ENCODE measurements at regions not wholly inside any gene's neighbourhood (a gene's known extent, or its start where the extent isn't known, plus 50 kb on each side); places are given as distances from the start of the nearest gene placed in this dataset.
"Not testable (repeated sequence)": the region's sequence is repeated elsewhere in the genome, so short reads cannot be mapped to it uniquely, and the experiment has no call there.

GRCh38 chr2:193219413-193219812 lies 1024.7 kb upstream of the TMEFF2 start:
- DNase-seq, result no peak

DNA sequence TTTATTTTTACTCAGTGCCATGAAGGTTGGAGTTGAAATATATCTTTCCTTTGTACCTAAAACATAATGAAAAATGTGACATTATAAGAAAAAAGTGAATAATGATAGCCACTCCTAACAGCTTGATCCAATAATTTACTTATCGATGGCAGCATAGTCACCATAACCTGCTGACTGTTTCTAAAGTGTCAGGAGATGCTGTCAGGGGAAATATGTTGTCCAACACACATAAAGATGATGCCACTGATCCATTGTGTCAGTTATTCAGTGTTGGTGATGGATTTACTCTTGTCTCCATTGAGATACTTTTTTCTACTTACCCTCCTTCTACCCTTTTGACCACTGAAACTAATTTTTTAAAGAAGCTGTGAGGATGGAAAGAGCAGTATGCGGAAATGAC lies 1006.9 kb upstream of the TMEFF2 start:
- DNase-seq, result no peak

DNA sequence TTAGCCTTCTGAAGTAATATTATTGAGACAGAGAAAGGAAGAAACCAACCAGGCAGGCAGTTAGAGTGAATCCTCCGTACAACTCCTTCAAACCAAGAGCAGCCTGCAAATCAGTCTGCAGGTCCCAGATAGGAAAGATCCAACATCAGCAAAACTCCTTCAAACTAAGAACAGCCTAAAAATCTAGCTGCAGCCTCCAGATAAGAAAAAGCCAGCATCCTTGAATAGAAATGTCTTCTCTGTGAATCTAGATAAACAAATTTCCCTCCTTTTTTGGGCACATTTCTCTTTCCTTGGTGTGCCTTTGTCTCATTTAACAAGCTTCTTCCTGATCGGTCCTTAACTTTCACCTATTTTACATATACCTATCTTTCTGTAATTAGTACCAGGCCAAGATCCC lies 1004.6 kb upstream of the TMEFF2 start:
- DNase-seq, result no peak

DNA sequence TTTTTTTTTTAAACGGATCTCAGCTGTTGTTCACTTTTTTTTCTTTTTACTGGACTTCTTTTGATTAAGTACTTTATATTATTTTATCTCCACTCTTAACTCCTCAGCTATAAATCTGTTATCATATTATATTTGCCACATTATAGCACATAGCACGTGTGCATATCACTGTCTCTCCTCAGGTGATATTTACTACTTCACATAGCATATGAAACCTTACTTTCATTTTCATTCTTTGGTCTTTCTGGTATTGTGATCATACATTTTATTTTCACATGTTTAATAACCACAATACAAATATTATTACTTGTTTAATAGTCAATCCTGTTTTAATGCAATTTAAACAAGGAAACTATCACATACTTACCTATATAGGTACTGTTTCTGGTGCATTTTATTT lies 993.1 kb upstream of the TMEFF2 start:
- no peak for DNase-seq

GRCh38 chr2:193170981-193171380 lies 976.2 kb upstream of the TMEFF2 start:
- not testable (repeated sequence) for DNase-seq

GRCh38 chr2:193156480-193156879 lies 961.7 kb upstream of the TMEFF2 start:
- DNase-seq, result no peak

DNA sequence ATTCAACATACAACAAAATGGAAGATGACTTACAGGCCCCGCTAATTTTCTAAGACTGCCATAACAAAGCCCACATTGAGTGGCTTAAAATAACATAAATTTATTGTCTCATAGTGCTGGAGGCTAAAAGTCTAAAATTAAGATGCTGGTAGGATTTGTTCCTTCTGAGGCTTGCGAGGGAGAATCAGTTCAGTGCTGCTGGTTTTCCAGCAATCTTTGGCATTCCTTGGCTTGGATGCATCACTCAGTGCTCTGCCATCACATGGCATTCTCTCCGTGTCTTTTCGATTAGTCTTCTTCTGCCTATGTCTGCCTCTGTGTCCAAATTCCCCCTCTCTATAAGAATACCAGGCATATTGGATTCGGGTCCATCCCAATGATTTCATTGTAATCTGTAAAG lies 959.3 kb upstream of the TMEFF2 start:
- DNase-seq, result no peak

GRCh38 chr2:193153576-193153975 lies 958.8 kb upstream of the TMEFF2 start:
- DNase-seq, result no peak

- DNase-seq, result not testable (repeated sequence)
Observed at GRCh38 chr2:193142467-193142866, 947.7 kb upstream of the TMEFF2 start.

GRCh38 chr2:193141998-193142397 lies 947.3 kb upstream of the TMEFF2 start:
- no peak for DNase-seq

DNA sequence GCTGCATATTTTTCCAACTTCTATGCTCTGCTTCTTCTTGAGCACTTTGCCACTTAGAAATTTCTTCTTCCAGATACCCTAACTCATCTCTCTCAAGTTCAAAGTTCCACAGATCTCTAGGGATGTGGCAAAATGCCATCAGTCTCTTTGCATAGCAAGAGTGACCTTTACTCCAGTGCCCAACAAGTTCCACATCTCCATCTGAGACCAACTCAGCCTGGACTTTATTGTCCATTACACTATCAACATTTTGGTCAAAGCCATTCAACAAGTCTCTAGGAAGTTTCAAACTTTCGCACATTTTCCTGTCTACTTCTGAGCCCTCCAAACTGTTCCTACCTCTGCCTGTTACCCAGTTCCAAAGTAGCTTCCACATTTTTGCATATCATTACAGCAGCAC lies 946.2 kb upstream of the TMEFF2 start:
- not testable (repeated sequence) for DNase-seq

DNA sequence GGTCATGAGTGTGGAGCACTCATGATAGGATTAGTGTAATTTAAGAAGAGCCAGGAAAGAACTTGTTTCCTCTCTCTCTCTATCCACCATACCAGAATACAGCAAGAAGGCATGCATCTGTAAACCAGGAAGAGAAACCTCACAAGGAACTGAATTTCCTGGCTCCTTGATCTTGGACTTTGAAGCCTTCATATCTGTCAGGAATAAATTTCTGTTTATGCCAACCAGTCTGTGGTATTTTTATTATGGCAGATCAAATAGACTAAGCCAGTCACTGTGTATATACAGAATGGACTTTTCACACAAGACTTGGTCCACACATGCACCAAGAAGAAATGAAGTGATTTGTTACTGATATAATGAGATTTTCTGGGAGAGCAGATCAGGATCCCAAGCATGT lies 930.1 kb upstream of the TMEFF2 start:
- DNase-seq, result no peak

- DNase-seq, result no peak
Observed at GRCh38 chr2:193114827-193115226, 920.1 kb upstream of the TMEFF2 start.

DNA sequence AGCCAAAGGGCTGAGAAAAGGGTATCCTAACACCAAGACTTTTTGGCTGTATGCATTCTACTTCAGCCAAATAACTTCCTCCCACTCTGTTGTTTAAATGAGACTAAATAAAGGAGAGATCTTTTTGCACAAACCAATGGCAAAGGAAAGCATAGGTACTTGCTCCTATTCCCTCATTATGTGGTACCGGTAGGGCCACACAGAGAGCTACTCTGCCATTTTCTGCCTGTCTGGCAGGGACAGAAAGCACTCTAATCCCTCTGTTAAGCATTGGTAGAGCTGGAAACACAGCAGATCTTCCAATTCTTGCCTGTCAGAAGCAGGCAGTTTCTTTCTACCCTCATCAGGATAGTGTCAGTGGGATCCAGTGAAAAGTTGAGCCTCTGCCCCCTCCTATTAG lies 918.3 kb upstream of the TMEFF2 start:
- DNase-seq, result no peak

- no peak for DNase-seq
Observed at GRCh38 chr2:193103064-193103463, 908.3 kb upstream of the TMEFF2 start.

GRCh38 chr2:193101591-193101990 lies 906.9 kb upstream of the TMEFF2 start:
- no peak for DNase-seq

DNA sequence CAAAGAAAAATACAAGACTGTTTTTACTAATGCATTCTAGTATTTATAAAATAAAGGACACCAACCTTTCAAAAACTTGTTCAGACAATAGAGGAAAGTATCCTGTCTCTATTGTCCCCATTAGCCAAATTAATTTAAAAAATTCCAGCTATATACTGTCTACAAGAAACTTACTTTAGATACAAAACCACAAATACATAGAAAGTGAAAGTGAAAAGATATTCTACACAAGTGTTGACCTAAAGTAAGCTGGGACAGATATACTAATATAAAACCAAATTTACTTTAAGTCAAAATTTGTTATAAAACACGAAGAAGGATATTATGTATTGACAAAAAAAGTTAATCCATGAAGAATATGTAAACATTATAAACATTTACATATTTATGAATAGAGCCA lies 893.3 kb upstream of the TMEFF2 start:
- no peak for DNase-seq

GRCh38 chr2:193076995-193077394 lies 882.3 kb upstream of the TMEFF2 start:
- DNase-seq, result no peak

DNA sequence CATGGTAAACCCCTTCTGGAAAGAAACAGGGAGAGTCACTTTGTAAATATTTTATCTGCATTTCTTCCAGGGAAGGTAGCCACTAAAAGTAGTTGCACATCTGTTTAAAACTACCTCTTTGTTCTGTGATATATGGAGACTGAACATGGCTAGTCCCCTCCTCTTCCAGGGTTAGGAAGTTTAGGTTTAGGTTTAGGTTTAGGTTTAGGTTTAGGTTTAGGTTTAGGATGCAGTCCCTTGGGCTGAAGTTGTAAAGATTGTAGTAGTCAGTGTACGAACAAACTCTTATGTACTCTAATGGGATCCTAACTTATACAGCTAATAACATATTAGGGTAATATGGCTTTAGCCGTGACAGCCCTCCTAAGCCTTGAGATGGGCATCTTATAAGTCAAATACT lies 880.2 kb upstream of the TMEFF2 start:
- no peak for DNase-seq

- no peak for DNase-seq
Observed at GRCh38 chr2:193072647-193073046, 877.9 kb upstream of the TMEFF2 start.

DNA sequence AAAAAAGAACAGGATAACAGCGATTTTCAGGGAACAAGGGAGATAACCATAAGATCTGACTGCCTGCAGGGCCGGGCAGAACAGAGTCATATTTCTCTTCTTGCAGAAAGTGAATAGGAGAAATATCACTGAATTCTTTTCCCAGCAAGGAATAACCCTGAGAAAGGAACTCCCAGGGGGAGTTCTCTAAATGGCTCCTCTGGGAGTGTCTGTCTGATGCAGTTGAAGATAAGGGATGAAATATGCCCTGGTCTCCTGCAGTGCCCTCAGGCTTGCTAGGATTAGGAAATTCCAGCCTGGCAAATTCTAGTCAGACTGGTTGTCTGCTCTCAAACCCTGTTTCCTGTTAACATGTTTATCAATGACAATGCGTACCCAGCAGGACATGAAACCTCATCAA lies 830.8 kb upstream of the TMEFF2 start:
- DNase-seq, result not testable (repeated sequence)

- no peak for DNase-seq
Observed at GRCh38 chr2:193024791-193025190, 830.1 kb upstream of the TMEFF2 start.

DNA sequence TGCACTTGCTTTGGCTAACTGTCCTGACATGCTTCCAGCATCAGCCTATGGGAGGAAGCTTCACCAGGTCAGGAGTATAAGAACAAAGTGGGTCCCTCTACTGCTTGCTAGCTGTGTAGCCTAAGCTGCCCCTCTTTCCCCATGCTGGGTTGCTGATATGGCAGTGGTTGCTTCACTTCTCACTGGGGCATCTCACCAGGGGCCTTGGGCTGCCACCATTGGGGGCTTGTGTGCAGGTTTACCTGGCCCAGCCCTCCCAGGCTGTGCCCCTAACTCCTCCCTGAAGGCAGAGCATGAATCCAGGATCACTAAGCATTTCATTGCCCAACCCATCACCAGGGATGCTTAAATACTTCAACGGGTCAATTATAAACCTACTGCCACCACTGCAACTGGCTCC lies 817.1 kb upstream of the TMEFF2 start:
- DNase-seq, result no peak

GRCh38 chr2:192993059-192993458 lies 798.3 kb upstream of the TMEFF2 start:
- no peak for DNase-seq

DNA sequence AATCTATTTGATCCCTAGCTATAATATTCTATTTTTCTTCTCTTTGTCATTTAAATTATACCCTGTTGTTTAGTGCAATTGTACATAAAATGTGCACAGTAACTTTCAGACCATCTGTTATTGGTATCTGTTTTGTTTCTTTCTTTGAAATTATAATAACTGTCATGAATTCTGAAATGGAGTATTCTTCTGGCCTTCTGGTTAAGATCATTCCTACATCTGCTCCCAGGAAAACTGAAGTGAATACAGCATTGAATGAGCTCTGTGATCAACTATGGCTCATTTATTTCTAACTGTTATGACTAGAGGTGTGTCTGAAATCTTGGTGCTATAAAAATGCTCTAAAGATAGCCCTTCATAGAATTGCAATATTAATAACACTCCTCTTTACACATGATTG lies 788.4 kb upstream of the TMEFF2 start:
- DNase-seq, result no peak

GRCh38 chr2:192978395-192978794 lies 783.7 kb upstream of the TMEFF2 start:
- DNase-seq, result no peak
